Left colon (tissue), 2 donors: ENCODE measurements at regions not wholly inside any gene's neighbourhood (a gene's known extent, or its start where the extent isn't known, plus 50 kb on each side); places are given as distances from the start of the nearest gene placed in this dataset.
A peak's percentile ranks its signal among the peaks of the same experiment; 100 is the strongest.

ENCODE experiments used
- ATAC-seq: fragments of 200-7000 bp; cut with Tn5 transposase; one replicate; pipeline ENCODE4 v1.9.1; 2020; ENCODE audit warnings: mild to moderate bottlenecking, moderate library complexity
- DNase-seq, 2 donors: peaks; one replicate each; pipeline ENCODE4 v3.0.0-alpha.2; 2020
- intact Hi-C, 2 donors: fragments of 100-400 bp; cut with DNase I in 1 of 2; cut with micrococcal nuclease in 1 of 2; formaldehyde crosslinking; loops; one replicate each; pipeline versions ENCODE4 v1.11.2 to v1.14.0; 2022; cut with DNase I, micrococcal nuclease
- donor health status: DM: no; HTN: no; CAD: no.
- donor health status: DM: yes; HTN: yes; CAD: no.

DNA sequence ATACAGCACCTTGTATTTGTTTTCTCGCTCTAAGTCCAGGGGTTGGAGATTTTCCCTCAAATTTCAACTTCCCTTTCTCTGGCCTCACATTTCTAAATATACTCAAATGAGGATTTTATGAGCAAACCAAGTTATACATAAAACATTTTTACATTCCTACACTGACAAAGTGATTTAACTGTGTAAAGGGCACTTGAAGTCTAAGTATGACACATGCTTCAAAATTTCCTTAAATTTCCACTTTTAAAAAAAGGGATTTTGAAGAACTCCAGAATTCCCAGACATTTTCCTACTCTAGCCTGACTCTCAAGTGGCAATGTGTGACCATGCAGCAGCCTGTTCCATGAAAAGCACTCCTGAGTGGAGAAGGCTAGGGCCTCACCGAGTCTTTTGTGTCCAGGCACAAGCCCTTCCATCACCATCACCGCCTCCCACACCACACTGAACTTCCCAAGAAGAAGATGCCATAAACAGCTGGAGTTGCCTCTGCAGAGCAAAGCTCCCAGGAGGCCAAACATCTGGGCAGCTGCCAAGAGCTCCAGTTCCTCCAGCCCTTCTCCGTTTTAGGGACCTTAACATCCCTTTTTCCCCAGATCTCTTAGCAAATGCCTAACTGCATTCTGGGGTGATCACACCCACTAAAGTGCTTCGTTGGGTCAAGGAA is 68.9 kb downstream of the NCR2 start:
- intact Hi-C loops, result no loop called here
- ATAC-seq, result no peak
- no peak for DNase-seq

DNA sequence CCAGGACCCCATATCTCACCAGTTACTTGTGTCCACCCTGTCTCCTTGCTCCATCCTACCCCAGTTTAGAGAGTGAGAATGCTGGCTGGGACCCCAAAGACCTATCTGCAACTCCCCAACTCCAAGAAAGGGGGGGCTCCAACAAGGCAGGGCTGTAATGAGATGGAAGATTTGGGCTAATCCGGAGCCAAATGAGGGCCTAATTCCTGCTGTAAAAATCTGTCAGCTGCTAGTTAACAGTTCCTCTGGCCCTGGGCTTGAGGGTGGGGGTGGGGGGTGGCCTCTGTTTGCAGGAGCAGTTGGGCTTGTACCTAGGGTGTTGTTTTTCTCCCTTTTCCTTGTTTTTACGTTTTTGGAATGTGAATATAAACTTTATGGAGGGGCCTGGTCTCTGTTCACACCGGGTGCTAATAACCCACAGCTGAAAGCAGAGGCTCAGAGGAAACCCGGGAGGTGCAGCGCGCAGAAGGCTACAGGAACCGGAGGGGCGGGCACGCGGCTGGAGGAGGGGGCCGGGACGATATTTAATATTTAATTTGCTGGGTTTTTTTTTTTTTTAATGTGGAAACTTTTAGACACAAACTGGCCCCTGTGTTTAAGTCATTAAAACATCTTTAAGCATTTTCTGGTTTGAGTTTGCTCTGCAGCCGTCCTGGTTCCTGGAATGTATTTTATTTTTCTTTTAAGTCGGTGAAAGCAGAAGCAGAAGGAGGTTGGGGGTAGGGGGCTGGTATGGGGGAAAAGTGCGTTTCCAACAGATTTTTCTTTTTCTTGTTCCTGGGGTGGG is 70.7 kb downstream of the NCR2 start:
- ATAC-seq (no peak), DNase-seq (no peak)
- intact Hi-C loops, result no loop called here

DNA sequence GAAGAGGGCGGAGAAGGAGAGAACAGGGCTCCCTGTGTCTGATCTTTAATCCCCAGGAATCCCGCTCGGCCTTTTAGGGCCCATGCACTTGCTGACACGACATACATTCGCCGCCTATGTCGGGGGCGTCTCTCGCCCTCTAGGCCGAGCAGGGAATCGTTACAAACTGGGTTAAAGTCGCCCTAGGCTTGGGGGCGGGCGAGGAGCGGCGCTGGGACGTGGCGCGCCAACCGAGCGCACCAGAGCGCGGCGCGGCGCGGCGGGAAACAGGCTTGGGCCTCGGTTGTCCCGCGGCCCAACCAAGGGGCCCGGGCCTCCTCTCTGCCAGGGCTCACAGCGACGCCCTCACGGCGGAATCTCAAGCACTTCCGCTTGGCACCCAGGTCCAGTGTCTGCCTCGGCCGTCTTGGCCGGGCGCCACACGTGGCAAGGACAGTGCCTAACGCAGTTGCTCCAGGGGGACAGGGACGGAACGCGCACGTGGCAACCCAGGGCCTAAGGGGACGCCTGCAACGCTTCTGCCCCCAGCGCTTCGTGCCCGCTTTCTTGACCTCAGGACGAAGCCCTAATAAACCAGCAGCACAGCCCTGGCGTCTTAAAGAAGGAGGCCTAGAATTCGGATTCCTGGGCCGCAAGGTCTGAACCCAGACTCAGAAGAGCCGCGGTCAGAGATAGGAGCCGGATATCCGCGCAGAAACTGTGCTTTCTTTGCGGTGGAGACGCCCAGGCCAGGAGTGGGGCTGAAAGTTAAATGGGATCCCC is 71.5 kb downstream of the NCR2 start:
- no peak for DNase-seq
- intact Hi-C loops, result no loop called here
- ATAC-seq, result no peak

DNA sequence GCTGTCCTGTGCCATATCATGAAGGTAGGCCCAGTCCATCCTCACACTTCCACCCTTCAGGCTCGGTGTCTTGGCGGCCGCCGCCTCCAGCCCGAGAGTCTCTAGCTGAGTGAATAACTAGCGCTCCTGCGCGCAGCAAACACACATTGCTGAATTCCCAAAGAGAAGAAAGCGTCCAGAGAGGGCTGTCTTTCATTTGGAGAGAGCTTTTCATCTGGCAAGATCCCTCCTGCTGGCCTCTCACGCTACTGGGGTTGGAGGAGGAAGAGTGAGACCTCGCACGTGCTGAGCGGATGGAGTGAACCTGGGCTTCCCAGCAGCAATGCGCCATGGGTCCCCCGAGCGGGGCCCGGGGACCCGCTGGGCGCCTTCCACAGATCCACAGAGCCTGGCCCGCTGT is 73.2 kb downstream of the NCR2 start:
- ATAC-seq (no peak), DNase-seq (no peak)
- intact Hi-C loops, result no loop called here

DNA sequence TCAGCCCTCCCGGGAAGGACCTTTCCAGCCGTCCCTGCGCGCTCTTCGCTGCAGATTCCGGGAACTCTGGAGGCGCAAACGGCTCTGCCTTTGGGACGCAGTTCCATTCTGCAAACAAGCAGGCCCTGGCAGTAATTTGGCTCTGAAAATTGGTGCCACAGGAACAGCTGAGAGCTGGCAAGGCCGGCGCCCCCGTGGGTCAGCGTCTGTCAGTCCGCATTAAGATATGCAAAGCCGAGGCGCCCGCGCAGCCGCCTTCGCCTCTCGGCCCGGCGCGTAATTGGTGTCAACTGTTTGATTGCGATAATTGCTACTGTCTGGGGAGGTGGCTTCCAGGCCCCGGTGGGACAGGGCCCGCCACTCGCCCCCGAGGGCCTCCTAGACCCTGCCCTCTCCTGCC is 73.6 kb downstream of the NCR2 start:
- DNase-seq (no peak), ATAC-seq (no peak)
- intact Hi-C loops, result no loop called here

DNA sequence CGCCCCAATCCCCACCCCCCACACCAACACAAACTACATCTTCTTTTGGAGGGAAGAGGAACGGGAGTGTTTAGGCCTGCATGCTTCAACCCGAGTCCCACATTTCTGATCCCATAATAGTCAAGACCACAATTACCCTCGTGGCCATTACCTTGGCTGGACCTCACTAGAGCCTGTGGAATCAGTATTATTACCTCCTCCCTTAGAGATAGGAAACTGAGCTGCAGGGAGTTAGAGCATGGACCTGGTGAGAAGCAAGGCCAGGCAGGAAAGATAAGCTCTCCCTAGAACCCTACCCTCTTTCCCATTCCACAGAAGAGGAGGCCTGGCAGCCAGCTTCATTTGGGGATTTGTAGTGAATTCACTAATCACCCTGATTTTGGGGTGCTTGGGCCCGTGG is 74.1 kb downstream of the NCR2 start:
- DNase-seq, result no peak
- ATAC-seq, result no peak
- intact Hi-C loops, result no loop called here

DNA sequence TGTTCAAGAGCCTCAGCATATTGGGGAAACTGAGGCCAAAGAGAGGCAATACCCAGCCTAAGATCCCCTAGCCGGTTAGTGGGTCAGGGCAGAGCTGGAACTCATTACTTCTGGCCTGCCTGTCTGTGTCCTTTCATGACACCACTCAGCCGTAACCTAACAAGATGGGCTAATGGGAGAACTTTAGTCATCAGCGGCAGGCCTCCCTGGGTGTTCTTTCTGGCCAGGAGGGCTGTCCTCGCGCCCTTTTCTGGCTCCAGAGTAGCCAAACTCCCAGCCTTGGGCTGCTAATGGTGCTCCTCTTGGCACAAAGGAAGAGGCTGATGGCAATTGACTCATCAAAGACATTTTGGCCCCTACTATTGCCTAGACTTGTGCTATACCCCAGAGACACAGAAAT is 76.6 kb downstream of the NCR2 start:
- ATAC-seq (no peak), DNase-seq (no peak)
- intact Hi-C loops, result no loop called here

DNA sequence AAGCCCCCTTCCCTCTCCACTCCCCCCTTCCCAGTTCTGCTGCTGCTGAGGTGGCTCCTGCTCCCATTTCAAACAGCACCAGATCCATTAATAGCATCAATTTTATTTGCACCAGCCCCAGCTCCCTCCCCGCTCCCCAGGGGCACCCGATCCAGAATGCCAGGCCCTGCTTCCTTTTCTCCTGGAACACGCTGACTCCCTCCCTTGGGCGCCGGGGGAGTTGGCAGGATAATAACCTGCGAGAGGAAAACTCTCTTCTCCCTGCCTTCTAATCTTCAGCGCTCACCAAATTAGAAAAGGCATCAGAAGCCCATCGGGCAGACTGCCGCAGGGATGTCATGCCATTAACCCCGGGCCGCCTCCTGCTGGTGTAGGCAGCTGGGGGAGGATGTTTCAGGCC is 77.8 kb downstream of the NCR2 start:
- DNase-seq, result no peak
- intact Hi-C loops, result no loop called here
- ATAC-seq, result no peak

DNA sequence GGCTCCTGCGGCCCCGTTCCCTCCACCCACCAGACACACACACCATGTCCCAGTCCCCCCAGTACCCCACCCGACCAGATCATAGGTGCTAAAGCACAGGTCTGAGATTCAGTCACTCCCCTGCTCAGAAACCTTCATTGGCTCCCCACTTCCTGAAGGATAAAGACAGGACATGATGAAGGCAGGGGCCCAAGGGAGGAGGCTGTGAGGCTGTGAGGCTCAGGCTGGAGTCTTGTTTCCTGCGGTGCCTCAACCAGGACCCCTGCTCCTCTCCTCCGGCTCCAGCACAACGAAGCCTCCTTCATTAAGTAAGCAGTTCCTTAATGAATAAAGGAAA is 81.1 kb downstream of the NCR2 start:
- ATAC-seq (no peak), DNase-seq (no peak)

DNA sequence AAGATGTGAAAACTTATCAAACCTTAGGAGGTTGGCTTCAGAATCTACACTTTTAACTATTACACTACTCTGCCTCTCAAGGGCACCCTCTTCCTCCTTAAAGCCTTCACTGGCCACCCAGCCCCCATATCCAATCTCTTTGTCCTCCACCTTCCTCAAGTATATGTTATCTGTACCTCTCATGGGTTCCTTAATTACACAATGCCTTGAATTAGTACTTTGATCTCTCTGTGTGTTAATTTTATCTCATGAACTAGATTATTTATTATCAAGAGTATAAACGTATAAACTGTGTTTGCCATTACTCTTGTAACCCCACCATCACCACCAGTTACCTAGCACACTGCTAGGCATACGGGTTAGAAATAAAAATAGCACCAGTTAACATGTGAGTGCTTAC is 83.3 kb downstream of the NCR2 start:
- DNase-seq (no peak), ATAC-seq (no peak)
- intact Hi-C loops, result no loop called here

More for the DNA sequence above, 81.1 kb downstream of the NCR2 start:
- intact Hi-C loops, result no loop called here

DNA sequence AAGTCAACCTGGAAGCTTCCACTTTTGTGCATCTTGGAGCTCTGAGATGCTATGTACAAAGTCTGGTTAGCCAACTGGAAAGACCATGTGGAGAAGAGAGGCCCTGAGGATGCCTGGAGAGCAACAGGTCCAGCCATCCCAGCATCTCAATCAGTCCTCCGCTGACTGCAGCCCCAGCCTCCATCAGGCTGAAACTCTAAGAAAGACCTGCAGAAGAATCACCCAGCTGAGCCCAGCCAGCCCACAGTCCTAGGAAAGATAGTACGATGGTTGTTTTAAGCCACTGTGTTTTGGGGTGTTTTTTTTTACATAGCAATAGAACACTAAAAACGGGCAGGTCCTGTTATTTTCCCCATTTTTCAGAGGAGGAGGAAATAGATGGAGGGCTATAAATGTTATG is 84.0 kb downstream of the NCR2 start:
- DNase-seq (no peak), ATAC-seq (no peak)
- intact Hi-C loops, result no loop called here

DNA sequence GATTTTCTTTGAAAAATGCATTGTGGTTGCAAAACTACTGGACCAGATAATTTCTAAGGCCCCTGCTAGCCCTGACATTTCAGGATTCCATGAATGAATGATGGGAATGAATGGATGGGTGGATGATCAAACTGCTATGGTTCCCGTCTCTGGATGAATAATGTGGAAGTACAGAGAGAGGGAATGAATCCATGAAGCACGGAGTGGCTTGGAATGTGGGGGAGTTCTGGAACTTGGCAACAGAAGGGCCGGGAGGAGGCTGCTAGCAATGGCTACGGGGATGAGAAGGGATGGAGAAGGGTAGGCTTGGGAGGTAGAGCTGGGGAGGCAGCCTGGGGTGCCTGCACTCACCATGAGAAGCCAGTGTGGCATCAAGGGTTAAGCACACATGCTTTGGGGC is 84.8 kb downstream of the NCR2 start:
- no peak for DNase-seq
- no peak for ATAC-seq
- intact Hi-C loops, result loop anchor here in 1 of 2 donors (5.0 kb wide), 1 partner anchor 172 kb away; no protein-coding TSS in a partner anchor

DNA sequence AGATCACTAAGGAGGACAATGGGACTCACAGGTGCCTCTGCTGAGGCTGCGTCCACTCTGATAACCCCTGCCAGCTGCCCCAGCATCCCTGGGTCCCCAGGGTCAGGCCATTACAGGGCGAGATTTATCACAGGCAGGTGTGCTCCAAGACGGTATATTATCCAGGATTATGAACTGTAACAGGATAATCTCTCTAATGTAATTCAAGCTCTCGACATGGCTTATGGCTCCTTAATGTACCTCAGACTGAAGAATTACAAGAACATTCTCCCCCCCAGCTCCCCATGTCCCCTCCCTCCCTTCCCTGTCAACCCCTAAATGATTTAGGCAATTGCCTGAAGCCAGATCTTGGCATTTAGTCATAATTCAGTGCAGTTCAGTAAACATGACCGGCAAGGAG is 86.8 kb downstream of the NCR2 start:
- ATAC-seq, result no peak
- intact Hi-C loops, result loop anchor here in 1 of 2 donors (5.0 kb wide), 1 partner anchor 170 kb away; no protein-coding TSS in a partner anchor
- no peak for DNase-seq

DNA sequence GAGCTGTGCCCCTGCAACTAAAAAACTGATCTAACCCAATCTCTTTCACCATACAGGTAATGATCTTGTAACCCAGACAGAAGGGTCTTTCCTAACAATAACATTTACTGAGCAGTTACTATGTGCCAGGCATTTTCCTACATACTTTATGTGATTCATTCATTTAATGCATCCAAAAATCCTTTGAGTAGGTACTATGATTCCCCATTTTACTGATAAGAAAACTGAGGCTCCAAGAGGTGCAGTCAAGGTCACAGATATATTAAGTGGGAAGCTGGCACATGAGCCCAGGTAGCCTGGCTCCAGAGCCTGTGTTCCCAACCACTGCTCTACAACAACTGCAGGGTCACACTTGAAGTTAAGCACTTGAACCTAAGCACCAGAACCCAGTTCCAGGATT is 87.6 kb downstream of the NCR2 start:
- intact Hi-C loops, result loop anchor here in 1 of 2 donors (5.0 kb wide), 1 partner anchor 169 kb away; no protein-coding TSS in a partner anchor
- no peak for DNase-seq
- ATAC-seq, result no peak

DNA sequence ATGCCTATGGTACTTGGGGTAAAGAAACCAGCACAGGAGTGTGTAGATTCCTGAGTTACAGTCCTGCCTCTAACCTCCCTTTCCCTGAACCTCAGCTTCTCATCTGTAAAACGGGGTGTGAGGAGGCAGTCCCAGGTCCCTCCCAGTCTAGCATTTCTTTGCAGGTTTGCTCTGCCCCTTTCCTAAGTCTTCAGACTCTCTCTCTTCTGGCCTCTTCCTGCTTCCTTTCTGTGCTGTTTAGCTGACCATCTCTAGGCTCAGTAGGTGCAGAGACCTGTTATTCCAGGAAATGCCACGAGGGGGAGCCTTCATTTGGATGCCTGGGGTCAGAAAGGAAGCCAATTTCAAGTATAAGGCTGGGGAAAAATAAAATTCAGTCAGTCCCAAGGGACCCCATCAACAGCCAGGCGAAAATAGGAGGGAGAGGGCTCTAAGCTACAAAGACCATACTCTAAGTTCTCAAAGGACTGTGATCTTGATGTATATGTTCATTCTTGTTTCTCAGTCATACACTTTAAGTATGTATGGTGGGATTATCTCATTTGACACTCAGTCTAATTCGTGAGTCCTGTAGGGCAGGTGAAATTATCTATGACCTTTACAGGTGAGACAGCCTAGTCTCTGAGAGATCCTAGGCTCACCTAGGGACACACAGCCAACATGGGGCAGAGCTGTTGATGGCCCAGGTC is 89.1 kb downstream of the NCR2 start:
- ATAC-seq (peak; percentile 51), DNase-seq (peak; percentile 66 to 92)
- intact Hi-C loops, result loop anchor here in 1 of 2 donors (5.0 kb wide), 1 partner anchor 168 kb away; no protein-coding TSS in a partner anchor

DNA sequence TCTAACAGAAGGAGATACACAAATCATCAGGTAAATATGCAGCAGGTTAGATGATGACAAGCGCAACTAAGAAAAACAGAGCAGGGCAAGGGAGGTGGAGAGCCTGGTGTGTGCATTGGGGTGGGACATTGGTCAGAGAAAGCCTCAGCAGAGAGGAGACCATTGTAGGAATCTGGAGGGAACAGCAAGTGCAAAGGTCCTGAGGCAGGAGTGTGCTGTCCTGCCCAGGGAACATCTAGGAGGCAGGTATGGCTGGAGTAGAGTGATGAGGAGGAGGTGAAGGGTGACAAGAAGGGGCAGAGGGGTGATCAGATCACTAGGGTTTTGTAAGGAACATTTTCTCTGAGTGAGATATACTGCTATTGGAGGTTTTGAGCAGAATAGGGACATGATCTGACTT is 90.1 kb downstream of the NCR2 start:
- no peak for ATAC-seq
- intact Hi-C loops, result no loop called here
- no peak for DNase-seq

DNA sequence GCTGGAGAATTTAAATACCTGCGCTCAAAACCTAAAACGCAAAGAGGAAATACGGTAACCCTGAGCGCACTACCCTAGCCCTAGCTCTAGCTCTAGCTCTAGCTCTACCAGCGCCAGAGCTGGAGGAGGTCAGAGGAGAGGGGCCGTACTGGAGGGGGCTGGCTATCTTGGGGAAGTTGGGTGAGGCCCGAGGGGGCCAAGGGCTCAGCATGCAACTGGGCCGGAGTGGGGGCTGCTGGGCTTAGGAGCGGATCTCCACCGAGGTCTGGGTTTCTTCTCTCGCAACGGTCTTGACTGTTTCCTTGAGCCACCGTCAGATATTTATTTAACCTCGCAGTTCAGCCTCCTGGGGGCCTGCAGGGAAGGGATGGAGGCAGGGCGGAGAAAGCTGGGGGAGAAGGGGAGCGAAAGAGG is 91.0 kb downstream of the NCR2 start:
- ATAC-seq, result no peak

DNA sequence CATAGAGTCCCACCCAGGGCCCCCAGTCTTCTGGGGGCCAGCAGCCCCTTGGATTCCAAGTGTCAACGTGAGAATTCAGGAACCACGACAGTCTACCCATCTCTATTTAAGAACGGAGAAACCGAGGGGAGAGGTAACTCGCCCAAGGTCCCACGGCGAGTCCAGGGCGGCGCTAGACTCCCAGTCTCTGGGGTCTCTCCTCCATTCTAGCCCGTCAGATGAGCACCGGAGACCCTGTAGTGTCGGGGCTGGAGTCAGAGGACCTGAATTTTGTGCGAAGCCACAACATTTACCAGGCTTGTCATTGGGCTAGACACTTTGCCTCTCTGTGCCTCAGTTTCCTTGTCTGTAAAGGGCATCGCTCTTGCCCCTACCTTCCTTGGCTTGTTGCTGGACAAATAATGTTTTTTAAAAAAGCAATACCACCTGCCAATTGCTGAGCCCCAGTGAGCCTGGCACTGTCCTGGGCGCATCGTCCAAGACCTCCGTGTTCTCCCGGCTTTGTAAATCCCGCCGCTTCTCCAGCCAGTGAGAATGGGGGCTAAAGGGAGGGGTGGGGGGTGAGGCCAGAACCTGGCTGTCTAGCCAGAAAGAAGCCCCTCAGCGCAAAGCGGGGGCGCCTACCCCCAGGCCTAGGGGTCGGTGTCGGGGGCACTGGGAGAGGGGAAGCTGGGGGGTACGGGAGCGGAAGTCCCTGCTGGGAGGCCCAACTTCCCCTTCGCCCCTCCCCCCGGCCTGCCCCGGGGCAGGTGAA is 91.7 kb downstream of the NCR2 start:
- intact Hi-C loops, result no loop called here
- ATAC-seq (no peak), DNase-seq (no peak)

More for the DNA sequence above, 91.0 kb downstream of the NCR2 start:
- intact Hi-C loops, result no loop called here
- no peak for DNase-seq
